Bronchial epithelial cell (primary cell): ENCODE measurements at regions not wholly inside any gene's neighbourhood (a gene's known extent, or its start where the extent isn't known, plus 50 kb on each side); places are given as distances from the start of the nearest gene placed in this dataset.

Experiments
- DNase-seq: peaks from one replicate; pipeline ENCODE4 v3.0.0-alpha.2; 2010; ENCODE audit warnings: low read depth
- FAIRE-seq: peaks from 2 replicates; lab custom pipeline; 2011; peaks lifted over from hg19 to GRCh38; lab: Jason Lieb, UNC
- H3K27me3 ChIP-seq: 2 replicates; pipeline ENCODE4 v1.5.1; 2011; ENCODE audit warnings: low read length; ENCODE audit not compliant: control insufficient read depth, insufficient read depth
- H3K36me3 ChIP-seq: 2 replicates; pipeline ENCODE4 v1.5.1; 2011; ENCODE audit warnings: low read length; ENCODE audit not compliant: control insufficient read depth, insufficient read depth
- H3K4me3 ChIP-seq: 2 replicates; pipeline ENCODE4 v1.5.1; 2011; ENCODE audit warnings: mild to moderate bottlenecking, low read depth, low read length, control low read depth
- TF ChIP-seq, protein P1 (sequence below): IDR thresholded peaks from 2 replicates; pipeline ENCODE4 v1.5.1; 2011; ENCODE audit warnings: mild to moderate bottlenecking, moderate library complexity, low read length, control low read depth, inconsistent platforms; ENCODE audit not compliant: insufficient read depth, severe bottlenecking

DNA sequence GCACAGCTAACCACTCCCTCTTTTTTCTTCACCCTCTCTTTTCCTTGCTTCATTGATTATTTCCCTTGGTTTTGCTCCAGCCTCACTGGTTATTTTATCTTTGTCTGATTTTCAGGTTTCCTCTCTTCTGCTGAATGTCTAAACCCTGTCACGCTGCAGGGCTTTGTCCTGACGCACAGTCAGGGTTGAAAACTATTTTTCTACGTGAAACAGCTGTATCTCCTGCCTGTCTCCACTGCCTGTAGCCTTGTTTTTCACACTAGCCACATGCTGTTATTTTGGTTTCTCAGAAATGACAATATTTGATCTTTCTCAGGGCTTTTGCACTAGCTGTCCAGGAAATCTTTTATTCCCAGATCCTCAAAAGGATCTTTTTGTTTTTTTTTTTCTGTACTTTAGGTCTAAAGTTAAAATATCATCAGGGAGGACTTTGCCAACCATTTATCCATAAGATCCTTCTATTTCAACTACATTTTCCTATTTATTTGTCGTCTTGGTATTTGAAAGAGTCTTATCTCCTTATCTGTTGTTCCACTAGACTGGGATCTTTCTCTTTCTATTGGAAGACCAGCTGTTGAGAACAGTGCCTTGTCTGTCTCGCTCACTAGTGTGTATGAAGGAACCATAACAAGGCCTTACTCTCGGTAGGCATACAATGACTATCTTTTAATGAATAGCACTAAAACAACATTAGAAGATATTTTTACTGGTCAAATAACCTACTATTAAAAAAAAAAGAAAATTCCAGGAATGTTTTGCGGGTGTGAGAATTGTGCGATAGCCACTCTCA is 164.3 kb downstream of the PDHA2 start:
- DNase-seq (no peak), FAIRE-seq (no peak)
- Histone ChIP-seq H3K4me3 (no peak overlapping the region), H3K27me3 (no peaks in the 10 kb centered on the region), H3K36me3 (no peaks in the 10 kb centered on the region)
- TF ChIP-seq, protein P1, sequence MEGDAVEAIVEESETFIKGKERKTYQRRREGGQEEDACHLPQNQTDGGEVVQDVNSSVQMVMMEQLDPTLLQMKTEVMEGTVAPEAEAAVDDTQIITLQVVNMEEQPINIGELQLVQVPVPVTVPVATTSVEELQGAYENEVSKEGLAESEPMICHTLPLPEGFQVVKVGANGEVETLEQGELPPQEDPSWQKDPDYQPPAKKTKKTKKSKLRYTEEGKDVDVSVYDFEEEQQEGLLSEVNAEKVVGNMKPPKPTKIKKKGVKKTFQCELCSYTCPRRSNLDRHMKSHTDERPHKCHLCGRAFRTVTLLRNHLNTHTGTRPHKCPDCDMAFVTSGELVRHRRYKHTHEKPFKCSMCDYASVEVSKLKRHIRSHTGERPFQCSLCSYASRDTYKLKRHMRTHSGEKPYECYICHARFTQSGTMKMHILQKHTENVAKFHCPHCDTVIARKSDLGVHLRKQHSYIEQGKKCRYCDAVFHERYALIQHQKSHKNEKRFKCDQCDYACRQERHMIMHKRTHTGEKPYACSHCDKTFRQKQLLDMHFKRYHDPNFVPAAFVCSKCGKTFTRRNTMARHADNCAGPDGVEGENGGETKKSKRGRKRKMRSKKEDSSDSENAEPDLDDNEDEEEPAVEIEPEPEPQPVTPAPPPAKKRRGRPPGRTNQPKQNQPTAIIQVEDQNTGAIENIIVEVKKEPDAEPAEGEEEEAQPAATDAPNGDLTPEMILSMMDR = no peak

DNA sequence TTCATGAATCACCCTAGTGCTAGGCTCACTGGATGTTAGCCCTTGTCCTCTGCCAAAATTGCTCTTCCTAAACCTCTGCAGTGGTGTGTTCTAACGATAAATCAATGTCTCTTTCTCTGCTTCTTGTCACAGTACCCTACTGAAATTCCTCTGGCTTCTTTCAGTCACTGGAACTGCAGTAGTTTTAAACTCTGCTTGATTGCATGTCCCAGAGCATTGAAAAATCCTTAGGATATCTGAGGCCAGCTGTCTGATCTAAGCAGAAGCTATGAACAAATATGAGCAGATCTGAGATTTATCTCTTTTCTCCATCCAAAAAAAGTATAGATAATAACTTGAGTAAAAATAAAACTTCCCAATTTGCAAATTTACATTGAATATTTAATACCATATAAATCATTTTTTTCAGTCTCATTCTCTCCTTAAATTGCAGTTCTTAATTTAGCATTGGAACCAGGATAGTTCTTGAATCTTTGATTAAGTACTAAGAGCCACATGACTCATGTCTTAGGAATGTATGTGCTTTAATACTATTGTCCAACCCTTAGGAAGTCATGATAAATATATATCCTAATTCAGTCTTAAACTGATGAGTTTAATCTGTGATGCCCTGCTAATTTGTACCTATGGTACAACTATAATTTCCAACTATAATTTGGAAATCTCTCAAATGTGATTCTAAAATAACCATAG is 169.7 kb downstream of the PDHA2 start:
- Histone ChIP-seq H3K27me3 (no peaks in the 10 kb centered on the region), H3K4me3 (no peak overlapping the region), H3K36me3 (no peaks in the 10 kb centered on the region)
- DNase-seq (peak; percentile 68), FAIRE-seq (no peak)
- TF ChIP-seq, protein P1 = no peak

DNA sequence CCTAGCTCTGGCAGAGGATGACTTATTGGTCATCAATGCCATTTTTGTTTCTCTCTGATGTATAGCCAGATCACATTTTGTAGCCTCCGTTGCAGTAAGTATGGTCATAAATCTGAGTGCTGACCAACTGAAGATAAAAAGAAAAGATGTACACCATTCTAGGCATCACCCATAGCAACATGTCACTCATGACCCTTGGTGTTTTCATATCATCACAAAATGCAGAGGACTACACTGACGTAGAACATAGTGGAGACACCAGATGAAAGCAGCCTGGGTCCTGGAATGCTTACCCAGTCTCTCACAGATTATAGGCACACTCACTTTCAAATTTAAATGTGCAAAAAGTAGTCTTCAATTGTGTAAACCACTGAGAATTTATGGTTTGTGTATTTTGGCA is 172.8 kb downstream of the PDHA2 start:
- FAIRE-seq = no peak

DNA sequence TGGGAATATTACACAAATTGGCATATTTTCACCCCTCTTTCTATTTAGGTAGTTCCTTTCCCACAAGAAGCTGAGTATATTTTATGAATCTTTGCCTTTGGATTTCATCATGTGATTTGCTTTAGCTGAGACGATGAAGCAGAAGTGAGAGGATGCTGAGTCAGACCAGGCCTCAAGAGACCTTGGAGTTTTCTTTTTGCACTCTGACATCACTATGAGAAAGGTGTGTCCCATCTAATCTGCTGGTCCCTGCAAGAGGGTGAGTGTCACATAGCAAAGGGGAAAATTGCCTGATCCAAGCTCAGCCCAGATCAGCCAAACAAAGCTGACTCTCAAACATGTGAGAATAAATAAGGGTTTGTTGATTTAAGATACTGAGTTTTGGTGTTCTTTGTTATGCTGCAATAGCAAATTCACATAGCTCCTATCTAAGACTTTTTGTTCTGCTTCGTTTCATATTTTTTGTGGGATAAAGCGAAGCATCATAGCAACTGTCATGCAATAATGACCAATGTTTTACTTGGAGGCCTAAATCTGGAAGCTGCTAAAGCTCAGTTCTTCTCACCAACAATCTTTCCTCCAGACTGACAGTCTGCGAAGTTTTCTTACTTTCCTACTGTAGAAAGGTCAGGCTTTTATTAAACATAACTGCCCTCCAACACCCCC is 176.9 kb downstream of the PDHA2 start:
- no peak overlapping the region for H3K4me3 ChIP-seq
- TF ChIP-seq, protein P1 = no peak
- DNase-seq (peak; percentile 81), FAIRE-seq (peak; percentile 72)
- H3K36me3 ChIP-seq = no peaks in the 10 kb centered on the region
- no peaks in the 10 kb centered on the region for H3K27me3 ChIP-seq

More for the DNA sequence above, 172.8 kb downstream of the PDHA2 start:
- no peaks in the 10 kb centered on the region for H3K27me3 ChIP-seq
- no peak for DNase-seq
- H3K36me3 ChIP-seq = no peaks in the 10 kb centered on the region
- H3K4me3 ChIP-seq = no peak overlapping the region
- TF ChIP-seq, protein P1 = no peak

DNA sequence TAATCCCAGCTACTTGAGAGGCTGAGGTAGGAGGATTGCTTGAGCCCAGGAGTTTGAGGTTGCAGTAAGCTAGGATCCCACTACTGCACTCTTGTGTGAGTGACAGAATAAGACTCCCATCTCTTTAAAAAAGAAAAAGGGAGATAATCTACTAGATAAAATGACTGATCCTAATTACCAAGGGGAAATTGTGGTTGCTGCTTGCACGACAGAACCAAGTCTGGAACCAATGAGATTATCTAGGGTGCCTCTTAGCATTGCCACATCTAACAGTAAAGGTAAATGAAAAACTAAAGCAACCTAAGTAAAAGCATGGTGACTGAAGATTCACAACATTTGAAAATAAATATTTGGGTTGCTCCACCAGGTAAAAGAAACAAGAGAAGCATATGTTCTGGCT is 185.1 kb downstream of the PDHA2 start:
- FAIRE-seq (no peak), DNase-seq (no peak)
- Histone ChIP-seq H3K36me3 (no peaks in the 10 kb centered on the region), H3K27me3 (no peaks in the 10 kb centered on the region), H3K4me3 (no peak overlapping the region)
- TF ChIP-seq, protein P1 = no peak
